Hematopoietic multipotent progenitor cell treated with erythropoietin and hydrocortisone succinate and interleukin-3 and kit ligand, for 15 days (in vitro differentiated cells): ENCODE measurements at regions not wholly inside any gene's neighbourhood (a gene's known extent, or its start where the extent isn't known, plus 50 kb on each side); places are given as distances from the start of the nearest gene placed in this dataset.

ENCODE experiments used
- DNase-seq: peaks from one replicate; pipeline ENCODE4 v3.0.0-alpha.2; 2015; ENCODE audit warnings: low spot score

GRCh38 chr5:116675626-116675910 is 100.9 kb upstream of the SEMA6A start:
- DNase-seq, result no peak

DNA sequence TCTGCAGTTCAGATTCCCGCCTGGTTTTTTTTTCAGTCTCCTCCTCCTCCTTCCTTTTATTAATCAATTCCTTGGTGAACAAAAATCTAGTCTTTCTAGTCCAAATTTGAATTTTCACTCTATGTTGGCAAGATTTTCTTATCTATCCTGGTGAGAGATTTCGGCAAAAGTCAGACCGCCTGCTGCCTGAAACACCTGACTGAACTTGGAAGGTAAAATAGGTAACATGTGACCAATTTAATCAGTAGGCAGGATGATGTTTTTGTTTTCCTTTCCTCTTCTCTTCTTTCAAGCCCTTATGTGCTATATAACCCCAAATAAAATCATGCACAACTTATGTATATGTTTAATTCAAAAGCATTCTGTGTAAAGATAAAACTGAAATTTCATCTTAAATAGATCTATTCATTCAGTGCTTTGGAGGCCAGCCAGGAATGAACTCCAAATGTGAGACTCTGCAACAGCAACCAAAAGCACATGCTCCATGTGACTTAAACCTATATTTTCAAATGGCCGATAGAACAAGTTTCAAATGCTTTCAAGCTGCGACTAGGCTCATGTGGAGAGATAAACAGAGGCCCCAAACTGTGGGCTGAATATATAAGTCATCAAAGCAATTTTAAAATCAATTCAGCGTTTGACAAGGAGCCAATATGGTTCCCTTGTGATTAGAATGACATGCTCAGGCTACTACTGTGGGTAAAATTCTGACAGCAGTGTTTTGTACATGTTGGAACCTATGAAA is 100.4 kb upstream of the SEMA6A start:
- DNase-seq, result no peak

DNA sequence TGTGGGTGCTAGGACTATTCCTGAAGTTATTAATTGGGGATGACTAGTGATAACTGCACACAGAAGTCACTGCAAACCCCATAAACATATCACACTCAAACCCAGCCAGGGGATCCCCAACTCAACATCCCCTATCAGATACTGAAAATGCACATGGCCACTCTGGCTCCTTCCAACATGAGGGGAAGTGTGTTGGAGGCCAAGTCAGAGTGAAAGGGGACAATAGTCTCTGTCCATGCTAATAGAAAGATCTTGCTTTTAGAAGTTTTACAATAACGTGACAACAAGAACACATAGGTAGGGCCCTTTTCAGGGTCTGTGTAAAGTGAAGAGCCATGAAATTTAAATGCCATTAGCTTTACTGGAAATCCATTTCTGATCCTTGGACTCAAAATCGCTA is 98.8 kb upstream of the SEMA6A start:
- DNase-seq, result no peak

GRCh38 chr5:116672203-116672602 is 97.6 kb upstream of the SEMA6A start:
- DNase-seq, result no peak

DNA sequence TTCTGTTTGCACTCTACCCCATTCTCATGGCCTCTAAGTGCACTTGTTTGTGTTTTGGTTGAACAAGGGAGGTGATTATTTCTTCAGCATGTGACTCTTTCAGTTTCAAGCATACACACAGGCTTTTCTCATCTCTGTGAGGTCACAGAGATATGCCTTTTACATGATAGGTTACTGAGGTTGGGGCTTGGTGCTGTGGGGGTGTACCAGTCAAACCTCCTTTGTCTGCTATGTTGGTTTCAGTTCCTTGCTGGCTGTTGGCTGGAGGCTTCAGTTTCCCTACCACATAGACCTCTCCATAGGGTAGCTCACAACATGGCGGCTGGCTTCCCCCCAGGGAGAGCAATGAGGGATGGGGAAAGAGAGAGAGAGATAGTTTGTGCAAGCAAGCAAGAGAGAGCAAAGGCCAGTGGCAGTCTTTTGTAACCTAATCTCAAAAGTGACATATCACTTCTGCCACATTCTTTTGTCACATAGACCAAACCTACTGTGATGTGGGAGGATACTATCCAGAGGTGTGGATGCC is 96.7 kb upstream of the SEMA6A start:
- DNase-seq, result no peak

DNA sequence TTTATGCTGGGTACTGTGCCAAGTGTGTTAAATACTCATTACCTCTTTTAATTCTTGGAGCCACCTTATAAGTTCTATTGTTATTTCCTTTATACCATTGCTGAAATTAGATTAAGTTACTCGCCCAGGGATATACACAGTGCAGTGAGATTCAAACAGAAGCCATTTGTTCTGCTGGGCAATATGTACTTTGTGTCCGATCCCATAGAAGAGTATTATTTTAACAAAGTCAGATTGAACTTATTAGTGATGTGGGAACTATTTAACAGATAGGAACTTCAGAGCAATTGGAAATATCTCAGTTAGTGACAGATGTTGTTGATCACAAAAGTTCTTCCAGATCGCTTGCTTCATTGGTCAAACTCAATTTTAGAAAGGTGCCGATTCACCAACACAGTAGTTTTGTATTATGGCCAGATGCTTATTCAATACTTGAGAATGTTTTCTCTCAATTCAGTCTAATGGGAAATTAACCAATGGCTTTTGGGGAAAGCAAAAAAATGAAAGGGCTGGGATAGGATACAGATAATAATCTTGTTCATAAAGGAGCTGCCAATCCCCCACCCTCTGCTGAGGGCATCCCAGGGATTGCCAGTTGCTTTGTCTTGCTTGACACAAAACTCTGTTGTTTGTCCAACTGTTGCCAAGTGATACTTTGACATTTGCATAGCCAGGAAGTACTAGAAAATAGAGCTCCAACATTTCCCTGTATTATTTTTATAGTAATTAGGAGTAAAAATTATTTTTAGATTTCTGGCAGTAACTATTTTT is 94.8 kb upstream of the SEMA6A start:
- DNase-seq, result no peak

GRCh38 chr5:116668390-116668789 is 93.8 kb upstream of the SEMA6A start:
- no peak for DNase-seq

GRCh38 chr5:116666901-116667300 is 92.3 kb upstream of the SEMA6A start:
- no peak for DNase-seq

DNA sequence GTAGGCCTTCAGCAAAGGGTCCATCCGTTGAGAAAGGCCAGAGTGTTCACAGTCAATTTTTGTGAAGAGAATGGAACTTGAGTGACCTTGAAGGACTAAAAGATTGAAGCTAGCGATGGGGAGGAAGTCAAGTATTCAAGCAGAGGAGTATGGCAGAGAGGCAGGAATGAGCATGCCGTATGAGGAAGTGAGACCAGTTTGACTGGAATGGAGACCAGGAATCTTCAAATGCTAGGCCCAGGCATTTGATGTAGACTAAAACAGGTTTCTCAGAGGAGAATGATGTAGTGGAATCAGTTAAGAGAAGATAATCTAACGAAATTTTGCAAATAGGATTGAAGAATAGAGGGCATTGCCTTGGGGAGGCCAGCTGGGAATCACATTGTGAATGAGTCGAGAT is 90.4 kb upstream of the SEMA6A start:
- DNase-seq, result no peak

- DNase-seq, result no peak
These were observed 88.5 kb upstream of the SEMA6A start for GRCh38 chr5:116663081-116663480.

- no peak for DNase-seq
These were observed 86.8 kb upstream of the SEMA6A start for GRCh38 chr5:116661419-116661818.

- DNase-seq, result no peak
These were observed 86.3 kb upstream of the SEMA6A start for GRCh38 chr5:116660929-116661328.

DNA sequence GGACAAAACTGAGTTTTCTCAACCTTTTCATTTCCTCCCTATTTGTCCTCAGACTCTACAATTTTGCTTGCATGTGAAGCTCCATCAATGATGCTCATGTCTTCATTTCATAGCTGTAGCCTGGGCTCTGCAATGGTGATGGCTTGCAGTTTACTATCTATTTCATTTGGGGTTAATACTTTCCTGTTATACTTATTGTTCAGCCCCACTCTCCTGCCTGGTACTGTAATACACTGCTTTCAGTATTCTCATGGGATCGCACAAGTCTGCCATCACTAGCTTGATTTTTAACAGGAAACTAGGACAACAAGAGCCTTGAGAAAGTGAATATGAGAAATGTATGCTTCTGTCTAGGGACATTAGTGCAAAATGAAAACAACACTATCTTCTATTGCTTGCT is 84.2 kb upstream of the SEMA6A start:
- no peak for DNase-seq

- no peak for DNase-seq
These were observed 83.5 kb upstream of the SEMA6A start for GRCh38 chr5:116658141-116658540.

DNA sequence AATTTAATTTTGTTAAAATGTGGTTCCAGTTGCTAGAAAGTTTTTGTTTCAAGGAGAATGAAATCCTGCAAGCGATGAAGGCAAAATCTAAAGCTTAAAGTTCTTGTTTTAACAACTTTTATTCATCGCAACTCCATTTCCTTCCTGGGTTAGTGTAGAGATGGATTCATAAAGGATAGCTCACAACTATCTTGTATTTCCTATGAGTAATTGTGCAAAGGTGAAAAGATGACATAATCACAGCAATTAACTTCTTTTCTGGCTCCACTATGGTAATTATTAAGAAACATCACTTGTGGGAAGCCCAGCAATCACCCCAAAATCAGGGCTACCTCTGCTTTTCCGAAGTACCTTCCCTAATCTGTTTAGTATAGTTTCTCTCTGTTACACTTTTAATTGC is 80.8 kb upstream of the SEMA6A start:
- DNase-seq, result no peak

GRCh38 chr5:116654925-116655324 is 80.3 kb upstream of the SEMA6A start:
- DNase-seq, result no peak

- no peak for DNase-seq
These were observed 78.3 kb upstream of the SEMA6A start for GRCh38 chr5:116652903-116653302.

DNA sequence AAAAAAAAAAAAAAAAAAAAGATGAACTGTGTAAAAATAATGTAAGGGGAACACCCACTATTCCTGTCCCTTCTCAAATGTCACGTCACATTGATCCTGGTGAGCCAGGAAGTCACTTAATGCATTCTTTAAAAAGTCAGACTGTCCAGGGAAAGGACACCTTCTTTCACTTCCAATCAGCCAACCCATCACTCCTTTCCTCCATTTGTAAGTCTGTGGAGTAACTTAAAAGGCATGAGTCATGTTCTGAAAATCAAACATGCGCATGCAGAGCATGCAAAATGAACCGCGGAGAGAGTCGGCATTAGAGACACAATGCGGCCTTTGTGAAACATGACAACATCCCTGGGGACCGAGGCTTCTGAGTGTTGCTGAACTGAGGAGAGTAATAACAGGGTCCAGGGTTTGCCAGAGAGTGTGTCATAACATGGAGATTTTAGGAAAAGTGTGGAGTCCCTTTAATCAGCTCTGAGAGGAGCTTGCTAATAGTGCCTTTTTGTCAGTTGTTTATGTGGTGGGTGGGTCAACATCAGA is 77.6 kb upstream of the SEMA6A start:
- no peak for DNase-seq

GRCh38 chr5:116651653-116652052 is 77.0 kb upstream of the SEMA6A start:
- no peak for DNase-seq

DNA sequence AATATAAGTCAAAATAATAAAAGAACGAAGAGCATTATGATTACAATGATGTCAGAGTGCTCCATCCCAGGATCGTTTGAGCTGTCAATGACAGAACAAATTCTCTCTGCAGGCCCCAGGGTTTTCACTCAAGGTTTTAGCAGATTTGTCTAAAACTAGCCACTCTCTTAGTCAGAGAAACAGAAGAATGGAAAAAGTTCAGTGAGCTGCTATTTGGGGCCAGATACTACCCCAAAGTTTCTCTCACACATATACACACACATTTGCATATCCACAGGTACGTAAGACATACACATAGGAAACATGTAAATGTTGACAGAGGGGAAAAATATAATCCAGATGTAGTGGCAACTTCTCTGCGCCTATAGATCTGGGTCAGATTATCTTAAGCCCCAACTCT is 76.3 kb upstream of the SEMA6A start:
- no peak for DNase-seq

- no peak for DNase-seq
These were observed 75.9 kb upstream of the SEMA6A start for GRCh38 chr5:116650544-116650943.

DNA sequence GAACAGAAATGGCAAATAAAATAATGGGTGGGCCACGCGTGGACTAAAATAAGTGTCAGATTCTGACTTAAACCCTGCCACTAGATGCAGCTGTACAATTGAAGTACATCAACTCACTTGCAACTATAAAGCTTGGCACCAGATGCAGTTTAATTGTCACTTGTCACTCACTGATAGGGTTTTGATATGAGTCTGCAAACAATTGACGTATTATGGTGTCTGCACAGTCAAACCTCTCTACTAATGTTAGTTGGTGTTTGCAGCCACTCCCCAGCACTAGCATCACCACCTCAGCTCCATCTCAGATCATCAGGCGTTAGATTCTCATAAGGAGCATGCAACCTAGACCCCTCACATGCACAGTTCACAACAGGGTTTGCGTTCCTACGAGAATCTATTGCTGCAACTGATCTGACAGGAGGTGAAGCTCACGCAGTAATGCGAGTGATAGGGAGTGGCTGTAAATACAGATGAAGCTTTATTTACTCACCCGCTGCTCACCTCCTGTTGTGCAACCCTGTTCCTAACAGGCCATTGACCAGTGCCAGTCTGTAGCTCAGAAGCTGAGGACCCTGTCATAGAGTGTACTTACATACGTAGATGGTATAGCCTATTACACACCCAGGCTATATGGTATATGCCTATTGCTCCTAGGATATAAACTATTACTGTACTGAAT is 72.1 kb upstream of the SEMA6A start:
- DNase-seq, result no peak

DNA sequence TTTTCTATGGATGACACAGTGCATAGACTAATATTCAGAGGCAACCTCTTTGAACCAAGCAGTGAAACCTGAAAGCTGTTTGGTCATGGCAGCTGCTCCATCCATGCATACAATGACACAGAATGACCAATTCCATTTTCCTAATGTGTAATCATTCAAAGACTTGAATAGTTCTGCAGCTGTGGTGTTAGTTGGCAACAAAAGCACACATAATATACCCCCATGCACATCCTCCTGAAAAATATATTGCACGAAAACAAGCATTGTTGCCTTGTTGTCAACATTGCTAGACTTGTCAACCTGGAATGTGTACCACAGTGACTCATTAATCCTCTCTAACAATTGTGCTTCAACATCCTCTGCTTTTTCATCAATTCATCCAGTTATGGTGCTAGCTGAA is 71.0 kb upstream of the SEMA6A start:
- DNase-seq, result no peak
